IMR-90 (cell line): ENCODE measurements at regions not wholly inside any gene's neighbourhood (a gene's known extent, or its start where the extent isn't known, plus 50 kb on each side); places are given as distances from the start of the nearest gene placed in this dataset.

Source experiments
- ATAC-seq: fragments of 200-7000 bp; cut with Tn5 transposase; 2 replicates; pipeline ENCODE4 v1.9.1; 2020; ENCODE audit warnings: low read depth, mild to moderate bottlenecking, moderate library complexity
- BruUV-seq: library from RNA; stranded (reverse); fragments of 400-500 nt; replicated peaks from 2 replicates; lab custom pipeline; 2021; lab: Mats Ljungman, UMichigan
- CTCF ChIA-PET: fragments of 300-600 bp; formaldehyde crosslinking; extraction: SDS; loops from one replicate; lab custom pipeline; 2021; ENCODE audit warnings: antibody characterized with exemption; lab: Yijun Ruan, JAX
- POLR2A ChIA-PET: fragments of 300-600 bp; sonication (Branson Sonifier 250); formaldehyde crosslinking; loops from one replicate; lab custom pipeline; 2022; ENCODE audit warnings: antibody characterized with exemption; ENCODE audit not compliant: unreplicated experiment; lab: Charles Lee
- DNase-seq: peaks from one replicate; pipeline ENCODE4 v3.0.0; 2013
- H2AFZ ChIP-seq: replicated peaks from 2 replicates; pipeline ENCODE3; 2013; ENCODE audit warnings: low read length, mild to moderate bottlenecking; ENCODE audit not compliant: poor library complexity
- H2AK5ac ChIP-seq: 2 replicates; pipeline ENCODE4 v1.6.1; 2013; ENCODE audit warnings: low read depth, low read length, inconsistent platforms
- H2AK9ac ChIP-seq: replicated peaks from 2 replicates; pipeline ENCODE3; 2013; ENCODE audit warnings: mild to moderate bottlenecking, low read depth, low read length, moderate library complexity; ENCODE audit not compliant: poor library complexity
- H2BK120ac ChIP-seq: 2 replicates; pipeline ENCODE4 v1.6.1; 2013; ENCODE audit warnings: low read depth, low read length, inconsistent platforms
- H2BK15ac ChIP-seq: 3 replicates; pipeline ENCODE4 v1.6.1; 2013; ENCODE audit warnings: low read depth, low read length, inconsistent platforms
- H2BK20ac ChIP-seq: 2 replicates; pipeline ENCODE4 v1.6.1; 2013; ENCODE audit warnings: low read depth, mild to moderate bottlenecking, inconsistent platforms, low read length, moderate library complexity
- H2BK5ac ChIP-seq: 2 replicates; pipeline ENCODE4 v1.6.1; 2013; ENCODE audit warnings: mild to moderate bottlenecking, low read depth, low read length, inconsistent platforms; ENCODE audit not compliant: poor library complexity, severe bottlenecking
- H3K14ac ChIP-seq: replicated peaks from 2 replicates; pipeline ENCODE4 v1.6.1; 2013; ENCODE audit warnings: low read depth, low read length, inconsistent platforms
- H3K18ac ChIP-seq: 2 replicates; pipeline ENCODE4 v1.6.1; 2013; ENCODE audit warnings: low read depth, low read length, control low read depth
- H3K23ac ChIP-seq: 2 replicates; pipeline ENCODE4 v1.6.1; 2013; ENCODE audit warnings: low read depth, low read length, inconsistent platforms
- H3K27ac ChIP-seq: 2 replicates; pipeline ENCODE4 v1.5.1; 2013; ENCODE audit warnings: mild to moderate bottlenecking, control low read depth, low read length; ENCODE audit not compliant: insufficient read depth
- H3K27me3 ChIP-seq: 2 replicates; pipeline ENCODE4 v1.6.1; 2013; ENCODE audit warnings: low read length; ENCODE audit not compliant: control insufficient read depth, insufficient read depth
- H3K36me3 ChIP-seq: 2 replicates; pipeline ENCODE4 v1.6.1; 2013; ENCODE audit warnings: low read length, mixed read lengths; ENCODE audit not compliant: control insufficient read depth, insufficient read depth
- H3K4ac ChIP-seq: 2 replicates; pipeline ENCODE4 v1.6.1; 2013; ENCODE audit warnings: low read depth, low read length, inconsistent platforms
- H3K4me1 ChIP-seq: 2 replicates; pipeline ENCODE4 v1.6.1; 2013; ENCODE audit warnings: low read length, mixed read lengths; ENCODE audit not compliant: control insufficient read depth, insufficient read depth
- H3K4me2 ChIP-seq: 2 replicates; pipeline ENCODE4 v1.6.1; 2013; ENCODE audit warnings: low read depth, mild to moderate bottlenecking, control low read depth, low read length, moderate library complexity
- H3K4me3 ChIP-seq: 2 replicates; pipeline ENCODE4 v1.5.1; 2013; ENCODE audit warnings: low read depth, mild to moderate bottlenecking, control low read depth, low read length, moderate library complexity; ENCODE audit not compliant: insufficient read depth
- H3K56ac ChIP-seq: 2 replicates; pipeline ENCODE4 v1.6.1; 2013; ENCODE audit warnings: low read length, inconsistent platforms; ENCODE audit not compliant: insufficient read depth; ENCODE audit errors: extremely low read depth
- H3K79me1 ChIP-seq, 2 experiments: 2 replicates each; pipeline ENCODE4 v1.6.1; 2013; ENCODE audit warnings: low read length in 2 of 2, inconsistent platforms in 1 of 2, low read depth in 1 of 2
- H3K9ac ChIP-seq: 2 replicates; pipeline ENCODE4 v1.6.1; 2013; ENCODE audit warnings: low read depth, low read length, control low read depth
- H3K9me1 ChIP-seq: 2 replicates; pipeline ENCODE4 v1.6.1; 2013; ENCODE audit warnings: low read length, inconsistent platforms; ENCODE audit not compliant: insufficient read depth
- H3K9me3 ChIP-seq: 2 replicates; pipeline ENCODE4 v1.6.1; 2013; ENCODE audit warnings: low read length; ENCODE audit not compliant: control insufficient read depth, insufficient read depth
- H4K20me1 ChIP-seq: 2 replicates; pipeline ENCODE4 v1.6.1; 2013; ENCODE audit warnings: low read length, inconsistent platforms; ENCODE audit not compliant: insufficient read depth
- H4K5ac ChIP-seq: 2 replicates; pipeline ENCODE4 v1.6.1; 2013; ENCODE audit warnings: mild to moderate bottlenecking, low read depth, low read length, control low read depth
- H4K8ac ChIP-seq, 2 experiments: 2 replicates each; pipeline ENCODE4 v1.6.1; 2013; ENCODE audit warnings: low read depth in 2 of 2, low read length in 2 of 2, control low read depth in 1 of 2, inconsistent platforms in 1 of 2
- H4K91ac ChIP-seq: 2 replicates; pipeline ENCODE4 v1.6.1; 2013; ENCODE audit warnings: low read depth, low read length, inconsistent platforms; ENCODE audit not compliant: insufficient read depth
- BHLHE40 ChIP-seq: fragments of 150-350 bp; IDR thresholded peaks from 2 replicates; pipeline ENCODE4 v1.6.1; 2016; ENCODE audit warnings: mild to moderate bottlenecking, low read depth, low read length
- CHD1 ChIP-seq: IDR thresholded peaks from 2 replicates; pipeline ENCODE4 v1.6.1; 2012; ENCODE audit warnings: low read depth, low read length, improper control_type of control experiment
- MAFK ChIP-seq: IDR thresholded peaks from 2 replicates; pipeline ENCODE4 v1.6.1; 2012; ENCODE audit warnings: low read depth, low read length, improper control_type of control experiment
- MAZ ChIP-seq: IDR thresholded peaks from 2 replicates; pipeline ENCODE4 v1.6.1; 2012; ENCODE audit warnings: low read depth, mild to moderate bottlenecking, low read length, improper control_type of control experiment, moderate library complexity, borderline replicate concordance
- NFE2L2 ChIP-seq: fragments of 150-350 bp; IDR thresholded peaks from 2 replicates; pipeline ENCODE4 v1.6.1; 2016; ENCODE audit warnings: low read depth, mild to moderate bottlenecking, low read length
- RAD21 ChIP-seq: IDR thresholded peaks from 2 replicates; pipeline ENCODE4 v1.6.1; 2012; ENCODE audit warnings: low read length, improper control_type of control experiment
- RCOR1 ChIP-seq: IDR thresholded peaks from 2 replicates; pipeline ENCODE4 v1.6.1; 2012; ENCODE audit warnings: mild to moderate bottlenecking, low read length, improper control_type of control experiment; ENCODE audit not compliant: insufficient replicate concordance
- RFX5 ChIP-seq: IDR thresholded peaks from 2 replicates; pipeline ENCODE4 v1.8.0; 2012; ENCODE audit warnings: low read depth, mild to moderate bottlenecking, low read length, moderate library complexity
- USF2 ChIP-seq: fragments of 150-350 bp; IDR thresholded peaks from 2 replicates; pipeline ENCODE4 v1.6.1; 2017; ENCODE audit warnings: mild to moderate bottlenecking, antibody characterized with exemption, low read length, low read depth
- dilution Hi-C: fragments of 300-500 bp; cut with HindIII; formaldehyde crosslinking; loops from one replicate; pipeline ENCODE4 v1.14.3; 2018; ENCODE audit warnings: low sequenced_read_pairs; ENCODE audit not compliant: unreplicated experiment
- in situ Hi-C: fragments of 300-500 bp; cut with MboI; formaldehyde crosslinking; loops from 3 replicates; pipeline ENCODE4 v1.14.3; 2019; ENCODE audit warnings: low sequenced_read_pairs, inconsistent platforms, mixed read lengths
- intact Hi-C: fragments of 100-400 bp; cut with micrococcal nuclease; formaldehyde crosslinking; loops from 2 replicates; pipeline ENCODE4 v1.10.0; 2022
- TF ChIP-seq, protein P1 (sequence below): fragments of 150-350 bp; IDR thresholded peaks from 2 replicates; pipeline ENCODE4 v1.6.1; 2016; ENCODE audit warnings: low read depth, mild to moderate bottlenecking, low read length, moderate library complexity, borderline replicate concordance
- TF ChIP-seq, protein P2 (sequence below): conservative IDR thresholded peaks from 2 replicates; pipeline ENCODE4 v1.5.1; 2012; ENCODE audit warnings: mild to moderate bottlenecking, low read depth, low read length, improper control_type of control experiment

DNA sequence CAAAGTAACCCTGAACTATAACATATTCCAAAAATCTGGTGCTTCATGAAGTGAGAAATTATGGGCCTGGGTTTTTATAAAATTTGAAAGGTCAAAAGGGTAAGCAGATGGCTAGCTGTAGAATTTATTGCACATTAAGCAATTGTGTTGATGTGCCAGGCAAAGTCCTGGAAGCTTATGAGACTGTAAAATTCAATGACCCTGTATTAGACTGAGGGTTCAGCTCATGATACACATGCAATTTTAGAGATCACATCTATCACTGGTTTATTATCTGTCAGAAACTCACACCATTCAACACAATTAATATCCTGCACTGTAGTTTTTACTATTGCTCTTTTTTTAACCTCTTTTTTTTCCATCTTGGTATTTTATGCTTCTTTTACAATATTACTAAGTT is 1162.6 kb upstream of the SLC39A10 start:
- Histone ChIP-seq H3K27ac (no peak overlapping the region), H2BK120ac (no peak overlapping the region), H2BK20ac (no peak overlapping the region), H4K20me1 (no peaks in the 10 kb centered on the region), H3K27me3 (no peaks in the 10 kb centered on the region), H3K4me3 (no peak overlapping the region), H3K9me1 (no peaks in the 10 kb centered on the region), H4K8ac (no peak overlapping the region), H3K4ac (no peak overlapping the region), H3K4me1 (no peaks in the 10 kb centered on the region), H3K4me2 (no peak overlapping the region), H3K36me3 (no peaks in the 10 kb centered on the region), H3K9ac (no peak overlapping the region), H3K18ac (no peak overlapping the region), H3K9me3 (no peaks in the 10 kb centered on the region), H2BK15ac (no peak overlapping the region), H3K14ac (no peak overlapping the region), H3K79me1 (no peaks in the 10 kb centered on the region), H4K91ac (no peak overlapping the region), H4K5ac (no peak overlapping the region), H2AK5ac (no peak overlapping the region), H2AK9ac (no peak overlapping the region), H3K23ac (no peak overlapping the region), H3K56ac (no peak overlapping the region), H2BK5ac (no peak overlapping the region), H2AFZ (no peak overlapping the region)
- dilution Hi-C loops (no loop called here), in situ Hi-C loops (no loop called here), intact Hi-C loops (no loop called here)
- ChIA-PET CTCF (no interaction called here), POLR2A (no interaction called here)
- TF ChIP-seq, protein P1, sequence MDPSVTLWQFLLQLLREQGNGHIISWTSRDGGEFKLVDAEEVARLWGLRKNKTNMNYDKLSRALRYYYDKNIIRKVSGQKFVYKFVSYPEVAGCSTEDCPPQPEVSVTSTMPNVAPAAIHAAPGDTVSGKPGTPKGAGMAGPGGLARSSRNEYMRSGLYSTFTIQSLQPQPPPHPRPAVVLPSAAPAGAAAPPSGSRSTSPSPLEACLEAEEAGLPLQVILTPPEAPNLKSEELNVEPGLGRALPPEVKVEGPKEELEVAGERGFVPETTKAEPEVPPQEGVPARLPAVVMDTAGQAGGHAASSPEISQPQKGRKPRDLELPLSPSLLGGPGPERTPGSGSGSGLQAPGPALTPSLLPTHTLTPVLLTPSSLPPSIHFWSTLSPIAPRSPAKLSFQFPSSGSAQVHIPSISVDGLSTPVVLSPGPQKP, result no peak
- no peak for TF ChIP-seq BHLHE40
- no peak for TF ChIP-seq MAFK
- no peak for TF ChIP-seq RAD21
- TF ChIP-seq CHD1, result no peak
- no peak for TF ChIP-seq RCOR1
- TF ChIP-seq, protein P2, sequence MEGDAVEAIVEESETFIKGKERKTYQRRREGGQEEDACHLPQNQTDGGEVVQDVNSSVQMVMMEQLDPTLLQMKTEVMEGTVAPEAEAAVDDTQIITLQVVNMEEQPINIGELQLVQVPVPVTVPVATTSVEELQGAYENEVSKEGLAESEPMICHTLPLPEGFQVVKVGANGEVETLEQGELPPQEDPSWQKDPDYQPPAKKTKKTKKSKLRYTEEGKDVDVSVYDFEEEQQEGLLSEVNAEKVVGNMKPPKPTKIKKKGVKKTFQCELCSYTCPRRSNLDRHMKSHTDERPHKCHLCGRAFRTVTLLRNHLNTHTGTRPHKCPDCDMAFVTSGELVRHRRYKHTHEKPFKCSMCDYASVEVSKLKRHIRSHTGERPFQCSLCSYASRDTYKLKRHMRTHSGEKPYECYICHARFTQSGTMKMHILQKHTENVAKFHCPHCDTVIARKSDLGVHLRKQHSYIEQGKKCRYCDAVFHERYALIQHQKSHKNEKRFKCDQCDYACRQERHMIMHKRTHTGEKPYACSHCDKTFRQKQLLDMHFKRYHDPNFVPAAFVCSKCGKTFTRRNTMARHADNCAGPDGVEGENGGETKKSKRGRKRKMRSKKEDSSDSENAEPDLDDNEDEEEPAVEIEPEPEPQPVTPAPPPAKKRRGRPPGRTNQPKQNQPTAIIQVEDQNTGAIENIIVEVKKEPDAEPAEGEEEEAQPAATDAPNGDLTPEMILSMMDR, result no peak
- no peak for TF ChIP-seq RFX5
- TF ChIP-seq USF2, result no peak
- TF ChIP-seq MAZ, result no peak
- TF ChIP-seq NFE2L2, result no peak
- ATAC-seq, result no peak
- BruUV-seq, result no TSS peak
- DNase-seq, result no peak
